ENCODE measurements at regions not wholly inside any gene's neighbourhood (a gene's known extent, or its start where the extent isn't known, plus 50 kb on each side); places are given as distances from the start of the nearest gene placed in this dataset.

DNA sequence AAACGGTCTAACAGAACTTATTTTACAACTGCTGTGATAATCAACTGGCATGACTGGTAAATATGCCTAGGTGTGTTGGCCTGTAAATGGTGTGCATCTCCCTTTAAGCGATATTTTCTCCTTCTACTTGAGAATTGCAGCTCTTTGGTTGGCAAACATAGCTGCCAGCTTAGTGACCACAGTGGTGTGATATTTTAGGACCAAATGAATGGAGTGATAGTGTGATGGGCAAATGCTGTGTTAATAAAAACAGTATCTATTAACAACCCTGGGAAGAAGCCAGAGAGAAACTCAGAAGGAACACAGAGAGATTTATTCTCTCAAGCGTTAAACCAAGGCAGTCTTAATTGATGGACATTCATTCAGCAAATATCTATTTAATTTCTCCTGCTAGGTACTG is 278.4 kb downstream of the AACS start (continued):
- TF ChIP-seq, protein P1, sequence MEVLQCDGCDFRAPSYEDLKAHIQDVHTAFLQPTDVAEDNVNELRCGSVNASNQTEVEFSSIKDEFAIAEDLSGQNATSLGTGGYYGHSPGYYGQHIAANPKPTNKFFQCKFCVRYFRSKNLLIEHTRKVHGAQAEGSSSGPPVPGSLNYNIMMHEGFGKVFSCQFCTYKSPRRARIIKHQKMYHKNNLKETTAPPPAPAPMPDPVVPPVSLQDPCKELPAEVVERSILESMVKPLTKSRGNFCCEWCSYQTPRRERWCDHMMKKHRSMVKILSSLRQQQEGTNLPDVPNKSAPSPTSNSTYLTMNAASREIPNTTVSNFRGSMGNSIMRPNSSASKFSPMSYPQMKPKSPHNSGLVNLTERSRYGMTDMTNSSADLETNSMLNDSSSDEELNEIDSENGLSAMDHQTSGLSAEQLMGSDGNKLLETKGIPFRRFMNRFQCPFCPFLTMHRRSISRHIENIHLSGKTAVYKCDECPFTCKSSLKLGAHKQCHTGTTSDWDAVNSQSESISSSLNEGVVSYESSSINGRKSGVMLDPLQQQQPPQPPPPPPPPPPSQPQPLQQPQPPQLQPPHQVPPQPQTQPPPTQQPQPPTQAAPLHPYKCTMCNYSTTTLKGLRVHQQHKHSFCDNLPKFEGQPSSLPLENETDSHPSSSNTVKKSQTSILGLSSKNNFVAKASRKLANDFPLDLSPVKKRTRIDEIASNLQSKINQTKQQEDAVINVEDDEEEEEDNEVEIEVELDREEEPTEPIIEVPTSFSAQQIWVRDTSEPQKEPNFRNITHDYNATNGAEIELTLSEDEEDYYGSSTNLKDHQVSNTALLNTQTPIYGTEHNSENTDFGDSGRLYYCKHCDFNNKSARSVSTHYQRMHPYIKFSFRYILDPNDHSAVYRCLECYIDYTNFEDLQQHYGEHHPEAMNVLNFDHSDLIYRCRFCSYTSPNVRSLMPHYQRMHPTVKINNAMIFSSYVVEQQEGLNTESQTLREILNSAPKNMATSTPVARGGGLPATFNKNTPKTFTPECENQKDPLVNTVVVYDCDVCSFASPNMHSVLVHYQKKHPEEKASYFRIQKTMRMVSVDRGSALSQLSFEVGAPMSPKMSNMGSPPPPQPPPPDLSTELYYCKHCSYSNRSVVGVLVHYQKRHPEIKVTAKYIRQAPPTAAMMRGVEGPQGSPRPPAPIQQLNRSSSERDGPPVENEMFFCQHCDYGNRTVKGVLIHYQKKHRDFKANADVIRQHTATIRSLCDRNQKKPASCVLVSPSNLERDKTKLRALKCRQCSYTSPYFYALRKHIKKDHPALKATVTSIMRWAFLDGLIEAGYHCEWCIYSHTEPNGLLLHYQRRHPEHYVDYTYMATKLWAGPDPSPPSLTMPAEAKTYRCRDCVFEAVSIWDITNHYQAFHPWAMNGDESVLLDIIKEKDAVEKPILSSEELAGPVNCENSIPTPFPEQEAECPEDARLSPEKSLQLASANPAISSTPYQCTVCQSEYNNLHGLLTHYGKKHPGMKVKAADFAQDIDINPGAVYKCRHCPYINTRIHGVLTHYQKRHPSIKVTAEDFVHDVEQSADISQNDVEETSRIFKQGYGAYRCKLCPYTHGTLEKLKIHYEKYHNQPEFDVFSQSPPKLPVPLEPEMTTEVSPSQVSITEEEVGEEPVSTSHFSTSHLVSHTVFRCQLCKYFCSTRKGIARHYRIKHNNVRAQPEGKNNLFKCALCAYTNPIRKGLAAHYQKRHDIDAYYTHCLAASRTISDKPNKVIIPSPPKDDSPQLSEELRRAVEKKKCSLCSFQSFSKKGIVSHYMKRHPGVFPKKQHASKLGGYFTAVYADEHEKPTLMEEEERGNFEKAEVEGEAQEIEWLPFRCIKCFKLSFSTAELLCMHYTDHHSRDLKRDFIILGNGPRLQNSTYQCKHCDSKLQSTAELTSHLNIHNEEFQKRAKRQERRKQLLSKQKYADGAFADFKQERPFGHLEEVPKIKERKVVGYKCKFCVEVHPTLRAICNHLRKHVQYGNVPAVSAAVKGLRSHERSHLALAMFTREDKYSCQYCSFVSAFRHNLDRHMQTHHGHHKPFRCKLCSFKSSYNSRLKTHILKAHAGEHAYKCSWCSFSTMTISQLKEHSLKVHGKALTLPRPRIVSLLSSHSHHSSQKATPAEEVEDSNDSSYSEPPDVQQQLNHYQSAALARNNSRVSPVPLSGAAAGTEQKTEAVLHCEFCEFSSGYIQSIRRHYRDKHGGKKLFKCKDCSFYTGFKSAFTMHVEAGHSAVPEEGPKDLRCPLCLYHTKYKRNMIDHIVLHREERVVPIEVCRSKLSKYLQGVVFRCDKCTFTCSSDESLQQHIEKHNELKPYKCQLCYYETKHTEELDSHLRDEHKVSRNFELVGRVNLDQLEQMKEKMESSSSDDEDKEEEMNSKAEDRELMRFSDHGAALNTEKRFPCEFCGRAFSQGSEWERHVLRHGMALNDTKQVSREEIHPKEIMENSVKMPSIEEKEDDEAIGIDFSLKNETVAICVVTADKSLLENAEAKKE (CRISPR knock-in tag; IDR thresholded peaks at IDR 0.05), result no peak
- no peak for TF ChIP-seq JUNB (IDR thresholded peaks at IDR 0.05; ENCODE audit: unreplicated experiment)
- TF ChIP-seq EZH2 (IDR thresholded peaks at IDR 0.05; ENCODE audit: low read depth, unreplicated experiment), result no peak
- no peak for TF ChIP-seq EZH2phosphoT487 (IDR thresholded peaks at IDR 0.05; ENCODE audit: unreplicated experiment)
- TF ChIP-seq, protein P2, sequence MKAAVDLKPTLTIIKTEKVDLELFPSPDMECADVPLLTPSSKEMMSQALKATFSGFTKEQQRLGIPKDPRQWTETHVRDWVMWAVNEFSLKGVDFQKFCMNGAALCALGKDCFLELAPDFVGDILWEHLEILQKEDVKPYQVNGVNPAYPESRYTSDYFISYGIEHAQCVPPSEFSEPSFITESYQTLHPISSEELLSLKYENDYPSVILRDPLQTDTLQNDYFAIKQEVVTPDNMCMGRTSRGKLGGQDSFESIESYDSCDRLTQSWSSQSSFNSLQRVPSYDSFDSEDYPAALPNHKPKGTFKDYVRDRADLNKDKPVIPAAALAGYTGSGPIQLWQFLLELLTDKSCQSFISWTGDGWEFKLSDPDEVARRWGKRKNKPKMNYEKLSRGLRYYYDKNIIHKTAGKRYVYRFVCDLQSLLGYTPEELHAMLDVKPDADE (IDR thresholded peaks at IDR 0.05), result no peak
- no peak for TF ChIP-seq NANOG (IDR thresholded peaks at IDR 0.05; ENCODE audit: borderline replicate concordance)
- TF ChIP-seq POLR2AphosphoS5 (IDR thresholded peaks at IDR 0.05; ENCODE audit: low read depth), result no peak
- TF ChIP-seq STAT1 (IDR thresholded peaks at IDR 0.05; ENCODE audit: unreplicated experiment), result no peak

DNA sequence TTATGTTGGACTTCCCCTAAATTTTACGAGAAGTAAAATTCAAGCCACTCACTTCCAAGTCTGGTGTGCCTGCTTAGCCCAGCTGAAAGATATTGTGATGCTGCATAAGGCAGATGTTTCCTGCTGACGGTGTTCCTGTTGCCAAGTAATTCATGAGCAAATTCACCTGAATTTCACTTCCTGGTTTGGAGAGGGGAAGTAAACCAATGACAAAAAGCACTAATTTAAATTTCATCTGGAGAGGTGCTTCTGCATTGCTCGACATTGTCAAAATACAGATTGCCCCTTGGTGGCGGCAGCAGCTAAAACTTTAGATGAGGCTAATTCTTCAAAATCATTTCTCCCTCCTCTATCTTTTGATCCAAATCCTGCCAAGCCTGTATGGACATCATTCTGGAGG is 281.1 kb downstream of the AACS start:
- ATAC-seq, result peak; percentile 76
- peaks cover 6% of the 10 kb centered on the region for H3K27me3 Mint-ChIP-seq (ENCODE audit: insufficient read depth, low read depth, poor library complexity)
- H3K4me2 ChIP-seq, result peak overlapping the region; percentile 63
- peaks cover 7% of the 10 kb centered on the region; the same call in 1 of the 3 replicates for H3K9me3 Mint-ChIP-seq
- no peaks in the 10 kb centered on the region for H3K27me3 ChIP-seq (ENCODE audit: insufficient read depth)
- DNase-seq (ENCODE audit: low spot score), result peak; percentile 73
- H3F3A ChIP-seq (replicated peaks; ENCODE audit: low read depth), result peaks cover 12% of the 10 kb centered on the region; the same call in 1 of the 2 replicates
- H3K79me2 ChIP-seq (replicated peaks; ENCODE audit: insufficient read depth), result peaks cover 13% of the 10 kb centered on the region
- peak overlapping the region; percentile 5 for H3K4me3 ChIP-seq
- no peaks in the 10 kb centered on the region for H3K9me2 ChIP-seq (ENCODE audit: insufficient read depth)
- H2AFZ ChIP-seq, result no peak overlapping the region
- H3K27ac Mint-ChIP-seq, result peak overlapping the region; percentile 94
- peak overlapping the region; percentile 56; the same call in 2 of the 3 replicates for H3K4me3 Mint-ChIP-seq
- no peaks in the 10 kb centered on the region for H4K20me1 ChIP-seq (replicated peaks; ENCODE audit: insufficient read depth)
- H3K27ac ChIP-seq (ENCODE audit: low read depth), result peak overlapping the region; percentile 87
- peaks cover 69% of the 10 kb centered on the region for H3K4me1 Mint-ChIP-seq
- H3K36me3 Mint-ChIP-seq (ENCODE audit: low read depth), result peaks cover 34% of the 10 kb centered on the region
- H3K4me1 ChIP-seq (ENCODE audit: insufficient read depth), result peaks cover 29% of the 10 kb centered on the region
- H3K36me3 ChIP-seq (ENCODE audit: insufficient read depth), result no peaks in the 10 kb centered on the region
- TF ChIP-seq, protein P2 (IDR thresholded peaks at IDR 0.05), result peak; percentile 36; the same call in 1 of the 2 replicates
- TF ChIP-seq EZH2phosphoT487 (IDR thresholded peaks at IDR 0.05; ENCODE audit: unreplicated experiment), result no peak
- no peak for TF ChIP-seq POLR2AphosphoS5 (IDR thresholded peaks at IDR 0.05; ENCODE audit: low read depth)
- TF ChIP-seq, protein P3, sequence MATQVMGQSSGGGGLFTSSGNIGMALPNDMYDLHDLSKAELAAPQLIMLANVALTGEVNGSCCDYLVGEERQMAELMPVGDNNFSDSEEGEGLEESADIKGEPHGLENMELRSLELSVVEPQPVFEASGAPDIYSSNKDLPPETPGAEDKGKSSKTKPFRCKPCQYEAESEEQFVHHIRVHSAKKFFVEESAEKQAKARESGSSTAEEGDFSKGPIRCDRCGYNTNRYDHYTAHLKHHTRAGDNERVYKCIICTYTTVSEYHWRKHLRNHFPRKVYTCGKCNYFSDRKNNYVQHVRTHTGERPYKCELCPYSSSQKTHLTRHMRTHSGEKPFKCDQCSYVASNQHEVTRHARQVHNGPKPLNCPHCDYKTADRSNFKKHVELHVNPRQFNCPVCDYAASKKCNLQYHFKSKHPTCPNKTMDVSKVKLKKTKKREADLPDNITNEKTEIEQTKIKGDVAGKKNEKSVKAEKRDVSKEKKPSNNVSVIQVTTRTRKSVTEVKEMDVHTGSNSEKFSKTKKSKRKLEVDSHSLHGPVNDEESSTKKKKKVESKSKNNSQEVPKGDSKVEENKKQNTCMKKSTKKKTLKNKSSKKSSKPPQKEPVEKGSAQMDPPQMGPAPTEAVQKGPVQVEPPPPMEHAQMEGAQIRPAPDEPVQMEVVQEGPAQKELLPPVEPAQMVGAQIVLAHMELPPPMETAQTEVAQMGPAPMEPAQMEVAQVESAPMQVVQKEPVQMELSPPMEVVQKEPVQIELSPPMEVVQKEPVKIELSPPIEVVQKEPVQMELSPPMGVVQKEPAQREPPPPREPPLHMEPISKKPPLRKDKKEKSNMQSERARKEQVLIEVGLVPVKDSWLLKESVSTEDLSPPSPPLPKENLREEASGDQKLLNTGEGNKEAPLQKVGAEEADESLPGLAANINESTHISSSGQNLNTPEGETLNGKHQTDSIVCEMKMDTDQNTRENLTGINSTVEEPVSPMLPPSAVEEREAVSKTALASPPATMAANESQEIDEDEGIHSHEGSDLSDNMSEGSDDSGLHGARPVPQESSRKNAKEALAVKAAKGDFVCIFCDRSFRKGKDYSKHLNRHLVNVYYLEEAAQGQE (IDR thresholded peaks at IDR 0.05; ENCODE audit: unreplicated experiment), result no peak
- TF ChIP-seq STAT1 (IDR thresholded peaks at IDR 0.05; ENCODE audit: unreplicated experiment), result no peak
